Activated T-cell treated with anti-CD3 and anti-CD28 coated beads, Interleukin-2, amount 50 U/mL, for 24 hours (primary cell): ENCODE measurements at regions not wholly inside any gene's neighbourhood (a gene's known extent, or its start where the extent isn't known, plus 50 kb on each side); places are given as distances from the start of the nearest gene placed in this dataset.

Source experiments
- DNase-seq: peaks from one replicate; pipeline ENCODE4 v3.0.0-alpha.2; 2020
- H3K27ac Mint-ChIP-seq: 2 replicates; pipeline ENCODE4 v1.8.0; 2020; ENCODE audit warnings: mild to moderate bottlenecking, mixed read lengths
- H3K27me3 Mint-ChIP-seq: 2 replicates; pipeline ENCODE4 v1.8.0; 2020; ENCODE audit warnings: mixed read lengths
- H3K36me3 Mint-ChIP-seq: 2 replicates; pipeline ENCODE4 v1.8.0; 2020; ENCODE audit warnings: low read depth, mixed read lengths
- H3K4me1 Mint-ChIP-seq: 2 replicates; pipeline ENCODE4 v1.8.0; 2020; ENCODE audit warnings: low read depth, mixed read lengths
- H3K4me3 Mint-ChIP-seq: 2 replicates; pipeline ENCODE4 v1.8.0; 2020; ENCODE audit warnings: mild to moderate bottlenecking, moderate library complexity, mixed read lengths
- H3K9me3 Mint-ChIP-seq: 2 replicates; pipeline ENCODE4 v1.8.0; 2020; ENCODE audit warnings: mixed read lengths

DNA sequence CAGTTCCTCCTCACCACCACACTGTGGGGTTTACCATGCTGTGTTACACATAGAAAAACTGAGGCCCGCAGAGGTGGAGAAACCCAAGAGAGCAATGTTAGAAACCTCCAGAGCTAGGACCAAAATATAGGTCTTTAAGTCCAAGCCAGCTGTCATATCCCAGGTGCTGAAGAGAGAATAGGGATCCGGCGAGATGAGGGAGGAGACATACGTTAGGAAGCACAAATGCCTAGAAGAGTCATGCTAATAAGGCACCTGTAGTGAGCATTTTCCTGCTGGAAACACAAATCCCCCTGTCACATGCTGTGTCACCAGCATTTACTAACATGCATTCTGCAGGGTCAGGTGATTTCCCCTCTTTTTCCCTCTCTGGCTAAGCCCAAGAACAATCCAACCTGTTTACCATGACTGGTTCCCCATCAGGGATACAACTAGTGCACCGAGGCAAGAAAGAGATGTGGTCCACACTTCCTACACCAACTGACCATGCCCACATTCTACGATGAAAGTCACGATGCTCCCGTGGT, 168.6 kb upstream of the CAMK1G start:
- Mint-ChIP-seq H3K27ac (no peak overlapping the region), H3K9me3 (no peaks in the 10 kb centered on the region), H3K4me1 (no peaks in the 10 kb centered on the region), H3K4me3 (no peak overlapping the region), H3K36me3 (no peaks in the 10 kb centered on the region), H3K27me3 (peaks cover 36% of the 10 kb centered on the region)
- DNase-seq: no peak

DNA sequence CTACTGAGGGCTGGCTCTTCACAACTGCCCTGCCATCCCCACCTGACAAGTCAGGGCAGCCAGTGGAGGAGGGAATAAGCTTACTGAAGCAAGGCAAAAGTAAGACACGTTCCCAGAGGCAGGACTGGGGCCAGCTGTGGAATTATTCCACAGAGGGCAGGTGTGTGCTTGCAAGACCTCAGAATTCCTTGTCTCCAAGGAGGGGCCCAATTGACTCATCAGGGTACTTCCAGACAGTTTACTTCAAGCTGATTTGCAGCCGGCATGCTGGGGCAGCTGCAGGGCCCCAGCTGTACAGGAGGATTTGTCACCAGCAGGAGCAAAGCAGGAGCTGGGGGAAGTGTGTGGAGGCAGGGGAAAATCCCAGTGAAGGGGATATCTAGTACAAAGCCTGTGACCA, 167.5 kb upstream of the CAMK1G start:
- Mint-ChIP-seq H3K4me3 (no peak overlapping the region), H3K9me3 (no peaks in the 10 kb centered on the region), H3K27me3 (peaks cover 30% of the 10 kb centered on the region), H3K27ac (no peak overlapping the region), H3K36me3 (no peaks in the 10 kb centered on the region), H3K4me1 (no peaks in the 10 kb centered on the region)
- no peak for DNase-seq

DNA sequence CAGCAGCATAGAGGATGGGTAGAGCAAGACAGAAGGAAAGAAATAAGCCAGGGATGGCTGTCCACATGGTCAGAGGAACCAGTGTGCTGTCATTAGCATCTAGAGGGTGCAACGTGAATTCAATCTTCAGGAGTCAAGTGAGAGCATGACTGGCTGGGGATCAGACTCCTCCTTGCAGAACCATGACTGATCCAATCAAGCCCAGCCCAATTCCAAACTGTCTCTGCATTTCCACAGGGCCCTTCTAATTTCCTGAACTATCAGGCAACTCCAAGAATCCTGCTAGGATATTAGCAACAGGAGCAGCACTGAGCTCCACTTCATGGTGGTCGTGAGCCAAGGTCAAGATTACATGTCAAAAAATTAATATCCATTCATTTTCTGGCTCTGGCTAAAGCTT, 166.8 kb upstream of the CAMK1G start:
- Mint-ChIP-seq H3K4me3 (no peak overlapping the region), H3K36me3 (no peaks in the 10 kb centered on the region), H3K9me3 (no peaks in the 10 kb centered on the region), H3K27me3 (peaks cover 25% of the 10 kb centered on the region), H3K4me1 (no peaks in the 10 kb centered on the region), H3K27ac (no peak overlapping the region)
- no peak for DNase-seq

DNA sequence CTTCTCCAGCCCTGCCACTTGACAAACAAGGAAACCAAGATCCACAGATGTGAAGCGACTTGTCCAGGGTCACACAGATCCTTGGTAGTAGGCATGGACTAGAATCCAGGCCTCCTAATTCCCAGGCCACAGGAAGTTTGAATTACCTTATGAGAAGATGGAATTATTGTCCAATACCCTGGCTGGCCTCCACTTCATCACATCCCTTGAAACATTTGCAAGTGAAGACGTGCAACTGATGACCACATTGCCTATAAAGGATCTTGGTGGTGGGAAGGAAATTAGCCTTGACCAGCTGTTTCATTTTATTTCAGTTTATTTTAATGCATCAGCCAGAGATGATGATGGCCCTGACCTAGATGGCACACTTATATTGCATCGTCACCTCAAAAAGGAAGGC, 165.8 kb upstream of the CAMK1G start:
- Mint-ChIP-seq H3K4me3 (no peak overlapping the region), H3K27ac (no peak overlapping the region), H3K9me3 (no peaks in the 10 kb centered on the region), H3K36me3 (no peaks in the 10 kb centered on the region), H3K27me3 (peaks cover 19% of the 10 kb centered on the region), H3K4me1 (no peaks in the 10 kb centered on the region)
- DNase-seq: no peak

DNA sequence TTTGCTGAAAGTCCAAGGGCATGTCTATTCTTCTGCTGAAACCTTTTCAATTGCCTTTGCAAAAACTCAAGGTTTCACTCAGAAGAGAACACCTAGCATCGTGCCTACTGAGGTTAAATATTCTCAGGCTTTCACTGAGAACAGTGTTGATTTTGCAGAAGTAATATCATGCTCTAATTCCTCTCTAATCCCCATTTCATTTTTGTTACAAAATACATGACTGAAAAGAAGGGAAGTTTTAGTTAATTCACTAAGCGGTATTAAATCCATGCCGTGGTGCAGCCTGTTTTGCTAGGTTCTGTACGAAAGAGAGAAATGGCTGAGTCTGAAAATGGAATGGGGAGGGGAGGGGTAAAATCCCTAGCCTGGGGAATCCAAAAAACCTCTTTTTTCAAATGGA, 163.2 kb upstream of the CAMK1G start:
- DNase-seq: no peak
- H3K9me3 Mint-ChIP-seq: no peaks in the 10 kb centered on the region
- H3K4me3 Mint-ChIP-seq: no peak overlapping the region
- H3K4me1 Mint-ChIP-seq: no peaks in the 10 kb centered on the region
- H3K27me3 Mint-ChIP-seq: peaks cover 10% of the 10 kb centered on the region
- H3K36me3 Mint-ChIP-seq: no peaks in the 10 kb centered on the region
- no peak overlapping the region for H3K27ac Mint-ChIP-seq

DNA sequence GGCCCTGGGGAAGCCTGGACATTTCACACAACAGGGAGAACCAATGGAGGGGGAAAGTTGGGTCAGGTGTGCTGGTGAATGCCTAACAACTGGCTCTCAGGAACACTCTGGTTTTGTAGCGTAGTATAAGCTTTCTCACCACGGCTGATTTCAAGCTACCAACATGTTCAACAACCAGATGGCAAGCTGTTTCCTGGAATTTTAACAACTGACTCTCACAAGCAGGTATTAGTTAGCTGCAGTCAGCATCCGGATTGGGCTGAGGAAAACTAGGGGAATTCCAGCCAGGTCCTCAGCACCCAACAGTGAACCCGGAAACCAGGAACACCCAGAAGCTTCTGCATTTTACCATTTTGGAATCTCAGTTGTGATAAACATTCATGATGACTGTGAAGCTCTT, 162.3 kb upstream of the CAMK1G start:
- Mint-ChIP-seq H3K27ac (no peak overlapping the region), H3K27me3 (peaks cover 11% of the 10 kb centered on the region), H3K36me3 (no peaks in the 10 kb centered on the region), H3K9me3 (no peaks in the 10 kb centered on the region), H3K4me1 (no peaks in the 10 kb centered on the region), H3K4me3 (no peak overlapping the region)
- DNase-seq: no peak

DNA sequence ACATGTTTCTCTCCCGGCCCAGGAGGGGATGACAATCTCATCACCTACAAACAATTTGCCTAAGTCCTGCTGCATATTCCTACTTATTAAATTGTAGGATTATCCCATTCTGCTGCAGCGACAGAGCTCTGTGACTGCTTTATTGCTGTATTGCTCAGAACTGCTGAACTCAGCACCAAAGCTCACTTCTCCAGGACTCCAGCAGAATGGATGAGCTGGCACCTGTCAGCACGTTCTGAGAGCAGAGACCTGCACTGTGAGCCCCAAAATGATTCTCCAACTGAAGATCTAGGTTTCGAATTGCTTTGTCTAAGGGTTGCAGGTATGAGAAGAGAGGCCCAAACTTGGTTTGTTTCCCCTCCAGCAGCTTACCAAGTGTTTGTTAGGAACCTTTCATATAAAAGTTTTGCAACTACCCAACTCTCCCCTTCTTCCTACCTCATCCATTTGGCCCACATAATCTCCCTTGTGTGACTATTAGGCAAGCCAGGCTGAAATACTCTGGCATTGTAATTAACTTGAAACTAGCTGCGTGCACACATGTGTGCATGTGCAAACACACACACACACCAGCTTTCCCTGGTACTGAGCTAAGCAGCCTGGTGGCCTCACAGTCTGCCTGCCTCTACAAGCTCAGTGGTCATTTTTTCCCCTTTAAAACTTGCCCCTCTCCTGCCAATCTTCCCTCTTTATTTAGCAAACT, 161.4 kb upstream of the CAMK1G start:
- Mint-ChIP-seq H3K36me3 (no peaks in the 10 kb centered on the region), H3K4me1 (no peaks in the 10 kb centered on the region), H3K27me3 (peaks cover 11% of the 10 kb centered on the region), H3K9me3 (no peaks in the 10 kb centered on the region), H3K4me3 (no peak overlapping the region), H3K27ac (no peak overlapping the region)
- no peak for DNase-seq

DNA sequence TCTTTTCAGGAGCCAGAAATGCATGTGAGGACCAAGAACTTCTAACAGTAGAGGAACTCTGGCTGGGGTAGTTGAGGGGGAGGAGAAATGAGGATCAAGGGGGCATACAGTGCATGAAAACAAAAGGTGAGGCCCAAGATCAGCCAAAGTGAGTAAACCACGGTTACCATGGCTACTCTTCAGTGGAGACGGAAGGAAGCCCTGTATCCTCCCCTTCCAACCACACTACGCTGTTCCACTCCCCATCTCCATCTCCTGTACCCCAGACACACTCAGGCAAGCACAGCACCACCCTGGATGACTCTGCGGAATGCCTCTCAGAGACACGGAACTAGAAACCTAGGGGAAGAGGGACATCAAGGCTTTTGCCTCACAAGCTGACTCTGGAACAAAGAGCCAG, 157.6 kb upstream of the CAMK1G start:
- Mint-ChIP-seq H3K36me3 (no peaks in the 10 kb centered on the region), H3K4me3 (no peak overlapping the region), H3K4me1 (no peaks in the 10 kb centered on the region), H3K27me3 (peaks cover 27% of the 10 kb centered on the region), H3K9me3 (no peaks in the 10 kb centered on the region), H3K27ac (no peak overlapping the region)
- no peak for DNase-seq

DNA sequence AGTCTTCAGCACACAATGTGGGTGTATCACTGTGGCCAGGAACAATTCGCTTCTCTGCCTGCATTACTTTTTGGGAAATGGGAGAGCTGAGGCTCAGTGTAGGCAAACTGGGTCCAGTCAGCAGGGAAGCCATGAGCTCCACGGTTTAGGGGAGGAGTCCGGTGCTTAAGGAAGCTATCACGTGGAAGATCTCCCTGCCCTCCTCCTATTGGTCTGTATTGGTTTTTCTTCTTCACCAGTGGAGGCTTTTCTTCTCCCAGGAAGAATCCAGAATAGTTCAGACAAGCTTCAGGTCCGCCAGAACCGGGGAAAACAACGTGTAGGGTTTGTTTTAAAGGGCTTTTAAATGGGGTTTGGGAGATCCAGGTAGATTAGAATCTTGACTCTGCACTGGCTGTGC, 156.2 kb upstream of the CAMK1G start:
- Mint-ChIP-seq H3K27me3 (peaks cover 30% of the 10 kb centered on the region), H3K27ac (no peak overlapping the region), H3K4me3 (no peak overlapping the region), H3K36me3 (no peaks in the 10 kb centered on the region), H3K4me1 (no peaks in the 10 kb centered on the region), H3K9me3 (no peaks in the 10 kb centered on the region)
- no peak for DNase-seq

DNA sequence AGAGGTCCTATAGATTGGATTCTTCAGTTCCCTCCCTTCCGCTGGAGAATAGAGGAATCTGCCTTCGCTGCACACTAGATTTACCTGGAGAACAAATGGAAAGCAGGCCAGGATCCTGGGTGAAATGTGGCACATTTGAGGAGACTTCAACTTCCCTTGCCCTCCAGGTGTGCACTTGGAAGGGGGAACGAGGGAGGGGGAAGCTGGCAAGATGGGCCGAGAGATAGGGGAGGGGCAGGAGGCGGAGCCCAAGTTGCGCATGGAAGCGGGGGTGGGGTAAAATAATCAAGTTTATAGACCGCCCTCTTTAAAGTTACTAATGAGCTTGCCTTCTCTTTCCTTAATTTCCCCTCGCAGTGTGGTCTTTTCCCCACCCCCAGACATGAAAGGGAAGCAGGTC, 155.7 kb upstream of the CAMK1G start:
- no peaks in the 10 kb centered on the region for H3K9me3 Mint-ChIP-seq
- no peak for DNase-seq
- no peak overlapping the region for H3K4me3 Mint-ChIP-seq
- H3K4me1 Mint-ChIP-seq: no peaks in the 10 kb centered on the region
- no peaks in the 10 kb centered on the region for H3K36me3 Mint-ChIP-seq
- no peak overlapping the region for H3K27ac Mint-ChIP-seq
- H3K27me3 Mint-ChIP-seq: peaks cover 28% of the 10 kb centered on the region

DNA sequence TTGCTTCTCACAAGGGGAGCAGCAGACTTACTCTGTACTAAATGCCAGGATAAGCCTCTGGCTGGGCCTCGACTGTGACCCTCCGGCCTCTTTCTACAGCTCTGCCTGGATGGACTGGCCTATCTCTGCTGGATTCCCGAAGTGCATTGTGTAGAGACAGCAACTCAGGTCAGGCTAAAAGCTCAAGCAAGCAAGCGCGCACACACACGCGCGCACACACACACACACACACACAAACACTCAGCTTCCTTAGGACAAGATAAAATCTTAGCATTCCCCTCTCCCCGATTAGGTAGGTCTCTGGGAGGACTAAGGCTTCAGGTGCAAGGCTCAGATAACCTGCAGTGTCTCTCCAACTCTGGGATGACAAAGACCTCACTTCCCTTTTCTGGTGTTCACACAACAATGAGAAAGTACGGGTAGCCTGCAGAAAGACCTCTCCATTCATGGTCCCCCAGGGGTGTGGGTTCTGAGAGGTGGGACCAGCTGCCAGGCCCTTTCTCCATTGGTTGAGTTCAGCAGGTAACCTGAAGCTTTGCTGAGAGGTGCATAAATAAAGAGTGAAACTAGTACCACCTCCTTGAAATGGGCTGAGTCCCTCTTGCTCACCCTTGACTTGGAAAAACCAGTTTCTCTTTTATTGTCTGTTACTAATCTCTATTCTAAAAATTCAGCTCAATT, 155.1 kb upstream of the CAMK1G start:
- H3K27ac Mint-ChIP-seq: no peak overlapping the region
- no peaks in the 10 kb centered on the region for H3K4me1 Mint-ChIP-seq

DNA sequence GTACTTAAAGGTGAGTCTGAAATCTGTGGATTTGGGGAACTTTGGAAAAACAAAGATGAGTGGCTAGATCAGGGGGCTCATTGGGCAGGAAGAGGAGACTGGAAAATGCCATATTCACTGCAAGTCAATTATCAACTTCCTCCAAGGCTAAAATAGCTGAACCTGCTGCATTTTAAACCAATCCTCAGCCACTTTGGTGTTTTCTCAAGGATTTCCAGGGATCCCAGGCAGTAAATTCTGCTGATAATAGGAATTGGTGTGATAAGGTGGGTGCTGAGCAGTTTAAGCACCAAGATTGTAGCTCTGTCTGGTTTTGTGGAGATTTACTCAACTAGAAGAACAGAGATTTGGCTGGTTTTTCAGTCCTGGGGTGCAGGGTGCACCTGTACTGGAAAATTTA, 153.9 kb upstream of the CAMK1G start:
- H3K4me1 Mint-ChIP-seq: no peaks in the 10 kb centered on the region
- no peak overlapping the region for H3K4me3 Mint-ChIP-seq
- H3K27ac Mint-ChIP-seq: no peak overlapping the region
- H3K36me3 Mint-ChIP-seq: no peaks in the 10 kb centered on the region
- no peaks in the 10 kb centered on the region for H3K9me3 Mint-ChIP-seq
- no peak for DNase-seq
- H3K27me3 Mint-ChIP-seq: peaks cover 33% of the 10 kb centered on the region

More for the DNA sequence above, 155.1 kb upstream of the CAMK1G start:
- Mint-ChIP-seq H3K27me3 (peaks cover 24% of the 10 kb centered on the region), H3K36me3 (no peaks in the 10 kb centered on the region), H3K4me3 (no peak overlapping the region), H3K9me3 (no peaks in the 10 kb centered on the region)
- DNase-seq: no peak

DNA sequence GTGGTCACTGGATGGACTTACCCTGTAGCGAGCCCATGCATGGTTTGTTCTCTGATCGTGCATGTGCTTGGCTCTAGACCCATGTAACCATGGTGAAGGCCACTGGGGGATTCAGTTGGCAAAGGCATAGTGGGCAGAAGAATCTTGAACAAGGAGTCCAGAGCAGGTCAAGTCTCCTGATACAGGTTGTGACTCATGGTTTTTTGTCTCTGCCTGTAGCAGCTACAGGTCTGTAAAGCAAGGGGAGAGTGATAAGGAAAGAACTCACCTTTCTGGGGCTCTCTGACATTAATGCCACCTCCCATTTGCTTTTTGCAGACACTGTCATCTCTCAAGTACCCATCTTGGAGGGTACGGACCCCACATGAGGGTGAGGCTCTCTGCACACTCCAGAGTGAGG, 153.4 kb upstream of the CAMK1G start:
- peaks cover 33% of the 10 kb centered on the region for H3K27me3 Mint-ChIP-seq
- H3K9me3 Mint-ChIP-seq: no peaks in the 10 kb centered on the region
- no peak overlapping the region for H3K27ac Mint-ChIP-seq
- no peaks in the 10 kb centered on the region for H3K4me1 Mint-ChIP-seq
- no peak for DNase-seq
- H3K36me3 Mint-ChIP-seq: no peaks in the 10 kb centered on the region
- H3K4me3 Mint-ChIP-seq: no peak overlapping the region

DNA sequence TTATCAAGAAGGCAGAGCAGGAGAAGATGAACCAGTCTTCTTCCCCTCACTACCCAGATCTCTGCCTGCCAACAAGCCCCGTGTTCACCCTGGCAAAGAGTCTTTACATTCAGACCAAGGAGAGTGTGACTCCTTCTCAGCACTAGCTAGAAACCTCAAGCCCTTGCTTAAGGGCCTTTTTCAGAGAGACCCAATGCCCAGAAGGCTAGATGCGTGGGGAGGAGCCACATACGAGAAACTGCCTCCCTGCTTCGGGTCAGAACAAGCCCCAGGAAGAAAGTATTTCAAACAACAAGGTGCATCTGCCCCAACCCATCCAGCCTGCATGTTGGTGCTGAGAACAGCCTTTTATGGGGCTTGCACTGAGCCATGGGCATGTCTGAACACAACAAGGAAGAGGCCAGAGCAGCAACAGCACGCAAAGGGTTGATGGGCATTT, 152.7 kb upstream of the CAMK1G start:
- Mint-ChIP-seq H3K27ac (no peak overlapping the region), H3K4me1 (no peaks in the 10 kb centered on the region), H3K9me3 (no peaks in the 10 kb centered on the region), H3K36me3 (no peaks in the 10 kb centered on the region), H3K27me3 (peaks cover 33% of the 10 kb centered on the region), H3K4me3 (no peak overlapping the region)
- no peak for DNase-seq

DNA sequence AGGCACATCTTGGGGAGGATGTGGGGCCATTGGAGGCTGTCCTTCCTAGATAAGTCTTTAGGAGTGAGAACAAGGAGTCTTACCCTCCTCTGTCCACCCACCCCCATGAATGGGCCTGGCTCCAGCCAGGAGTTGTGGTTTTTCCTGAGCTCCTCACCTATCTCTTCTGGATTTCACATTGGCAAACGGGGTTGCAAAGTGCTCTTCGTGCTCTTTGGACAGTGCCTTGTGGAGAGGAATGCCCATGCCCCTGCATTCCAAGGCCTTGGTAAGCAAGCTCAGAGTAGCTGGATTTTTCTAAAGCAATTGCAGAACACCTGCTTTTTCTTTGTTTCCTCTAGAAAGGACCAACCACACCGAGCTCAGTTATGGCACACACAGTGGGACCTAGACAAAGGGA, 152.1 kb upstream of the CAMK1G start:
- no peak overlapping the region for H3K27ac Mint-ChIP-seq
- H3K27me3 Mint-ChIP-seq: peaks cover 34% of the 10 kb centered on the region
- no peaks in the 10 kb centered on the region for H3K4me1 Mint-ChIP-seq
- no peaks in the 10 kb centered on the region for H3K36me3 Mint-ChIP-seq
- DNase-seq: no peak
- no peaks in the 10 kb centered on the region for H3K9me3 Mint-ChIP-seq
- no peak overlapping the region for H3K4me3 Mint-ChIP-seq
